ENCODE measurements at regions not wholly inside any gene's neighbourhood (a gene's known extent, or its start where the extent isn't known, plus 50 kb on each side); places are given as distances from the start of the nearest gene placed in this dataset.

GRCh38 chr7:32410545-32410944 is 79.6 kb downstream of the LSM5 start:
- Histone ChIP-seq H3K4me3 (no peak overlapping the region), H3K27me3 (ENCODE audit: low read depth) (peaks cover 1% of the 10 kb centered on the region), H3K27ac (no peak overlapping the region), H3K9me3 (no peaks in the 10 kb centered on the region), H3K36me3 (no peaks in the 10 kb centered on the region), H3K4me1 (no peaks in the 10 kb centered on the region)
- no peak for TF ChIP-seq CTCF (IDR thresholded peaks at IDR 0.05)
- intact Hi-C loops (cut with DNase I), result no loop called here
- ATAC-seq (no peak), DNase-seq (no peak)

- no peaks in the 10 kb centered on the region for H3K9me3 ChIP-seq
- no peak for TF ChIP-seq CTCF (IDR thresholded peaks at IDR 0.05)
- no peak overlapping the region for H3K4me3 ChIP-seq
- no peak overlapping the region for H3K27ac ChIP-seq
- H3K36me3 ChIP-seq, result no peaks in the 10 kb centered on the region
- no peaks in the 10 kb centered on the region for H3K27me3 ChIP-seq (ENCODE audit: low read depth)
- no peak for ATAC-seq
- H3K4me1 ChIP-seq, result no peaks in the 10 kb centered on the region
- intact Hi-C loops (cut with DNase I), result no loop called here
- DNase-seq, result no peak
Observed at GRCh38 chr7:32406386-32406785, 83.8 kb downstream of the LSM5 start.

- Histone ChIP-seq H3K4me1 (no peaks in the 10 kb centered on the region), H3K27me3 (ENCODE audit: low read depth) (no peaks in the 10 kb centered on the region), H3K27ac (no peak overlapping the region), H3K36me3 (no peaks in the 10 kb centered on the region), H3K9me3 (no peaks in the 10 kb centered on the region), H3K4me3 (no peak overlapping the region)
- no peak for ATAC-seq
- TF ChIP-seq CTCF (IDR thresholded peaks at IDR 0.05), result no peak
- DNase-seq, result no peak
- intact Hi-C loops (cut with DNase I), result no loop called here
Observed at GRCh38 chr7:32403463-32404229, 86.5 kb downstream of the LSM5 start.

- H3K4me3 ChIP-seq, result no peak overlapping the region
- no peak overlapping the region for H3K27ac ChIP-seq
- no peaks in the 10 kb centered on the region for H3K27me3 ChIP-seq (ENCODE audit: low read depth)
- H3K9me3 ChIP-seq, result no peaks in the 10 kb centered on the region
- H3K36me3 ChIP-seq, result no peaks in the 10 kb centered on the region
- no peaks in the 10 kb centered on the region for H3K4me1 ChIP-seq
- TF ChIP-seq CTCF (IDR thresholded peaks at IDR 0.05), result no peak
- intact Hi-C loops (cut with DNase I), result no loop called here
- DNase-seq, result no peak
- ATAC-seq, result no peak
Observed at GRCh38 chr7:32400676-32401075, 89.5 kb downstream of the LSM5 start.

GRCh38 chr7:32399311-32399710 is 90.9 kb downstream of the LSM5 start:
- no peaks in the 10 kb centered on the region for H3K9me3 ChIP-seq
- no peak for ATAC-seq
- no peak overlapping the region for H3K4me3 ChIP-seq
- intact Hi-C loops (cut with DNase I), result no loop called here
- no peak for TF ChIP-seq CTCF (IDR thresholded peaks at IDR 0.05)
- H3K27ac ChIP-seq, result no peak overlapping the region
- H3K36me3 ChIP-seq, result no peaks in the 10 kb centered on the region
- no peaks in the 10 kb centered on the region for H3K27me3 ChIP-seq (ENCODE audit: low read depth)
- no peaks in the 10 kb centered on the region for H3K4me1 ChIP-seq
- no peak for DNase-seq
